ENCODE measurements at regions not wholly inside any gene's neighbourhood (a gene's known extent, or its start where the extent isn't known, plus 50 kb on each side); places are given as distances from the start of the nearest gene placed in this dataset.
"Not testable (repeated sequence)": the region's sequence is repeated elsewhere in the genome, so short reads cannot be mapped to it uniquely, and the experiment has no call there.

- DNase-seq (ENCODE audit: low spot score) = no peak
These were observed 67.9 kb downstream of the TTLL2 start for GRCh38 chr6:167392631-167393316.

- DNase-seq (ENCODE audit: low spot score) = no peak
These were observed 68.8 kb downstream of the TTLL2 start for GRCh38 chr6:167393731-167394130.

GRCh38 chr6:167394339-167394738, 69.5 kb downstream of the TTLL2 start:
- DNase-seq (ENCODE audit: low spot score) = no peak

- DNase-seq (ENCODE audit: low spot score) = no peak
These were observed 69.9 kb downstream of the TTLL2 start for GRCh38 chr6:167394820-167395219.

GRCh38 chr6:167396068-167396658, 71.3 kb downstream of the TTLL2 start:
- no peak for DNase-seq (ENCODE audit: low spot score)

GRCh38 chr6:167396659-167397490, 72.0 kb downstream of the TTLL2 start:
- DNase-seq (ENCODE audit: low spot score) = peak; percentile 59

- DNase-seq (ENCODE audit: low spot score) = no peak
These were observed 72.8 kb downstream of the TTLL2 start for GRCh38 chr6:167397712-167398111.

- DNase-seq (ENCODE audit: low spot score) = peak; percentile 36
These were observed 73.5 kb downstream of the TTLL2 start for GRCh38 chr6:167398214-167399050.

GRCh38 chr6:167399051-167399387, 74.1 kb downstream of the TTLL2 start:
- no peak for DNase-seq (ENCODE audit: low spot score)

- peak; percentile 20 for DNase-seq (ENCODE audit: low spot score)
These were observed 74.7 kb downstream of the TTLL2 start for GRCh38 chr6:167399599-167399998.

GRCh38 chr6:167400482-167401138, 75.7 kb downstream of the TTLL2 start:
- DNase-seq (ENCODE audit: low spot score) = peak; percentile 31

- DNase-seq (ENCODE audit: low spot score) = peak; percentile 42
These were observed 76.8 kb downstream of the TTLL2 start for GRCh38 chr6:167401525-167402194.

- DNase-seq (ENCODE audit: low spot score) = no peak
These were observed 77.4 kb downstream of the TTLL2 start for GRCh38 chr6:167402195-167402686.

- no peak for DNase-seq (ENCODE audit: low spot score)
These were observed 78.5 kb downstream of the TTLL2 start for GRCh38 chr6:167403427-167403826.

GRCh38 chr6:167404385-167405049, 79.6 kb downstream of the TTLL2 start:
- peak; percentile 31 for DNase-seq (ENCODE audit: low spot score)

- peak; percentile 48 for DNase-seq (ENCODE audit: low spot score)
These were observed 81.1 kb downstream of the TTLL2 start for GRCh38 chr6:167405778-167406532.

GRCh38 chr6:167406533-167407238, 81.8 kb downstream of the TTLL2 start:
- DNase-seq (ENCODE audit: low spot score) = not testable (repeated sequence)

- DNase-seq (ENCODE audit: low spot score) = no peak
These were observed 82.6 kb downstream of the TTLL2 start for GRCh38 chr6:167407239-167408064.

Data from left forelimb (tissue), 1 donor.